ENCODE measurements at regions not wholly inside any gene's neighbourhood (a gene's known extent, or its start where the extent isn't known, plus 50 kb on each side); places are given as distances from the start of the nearest gene placed in this dataset.

GRCh38 chr5:33231214-33231710, 209.5 kb upstream of the TARS1 start:
- TF ChIP-seq CTCF (IDR thresholded peaks at IDR 0.05; ENCODE audit: low read length) (no peak), EZH2 (optimal IDR thresholded peaks at IDR 0.05; ENCODE audit: low read depth, low read length) (no peak), EZH2phosphoT487 (IDR thresholded peaks at IDR 0.05; ENCODE audit: low read length) (no peak)
